ENCODE measurements at regions not wholly inside any gene's neighbourhood (a gene's known extent, or its start where the extent isn't known, plus 50 kb on each side); places are given as distances from the start of the nearest gene placed in this dataset.

DNA sequence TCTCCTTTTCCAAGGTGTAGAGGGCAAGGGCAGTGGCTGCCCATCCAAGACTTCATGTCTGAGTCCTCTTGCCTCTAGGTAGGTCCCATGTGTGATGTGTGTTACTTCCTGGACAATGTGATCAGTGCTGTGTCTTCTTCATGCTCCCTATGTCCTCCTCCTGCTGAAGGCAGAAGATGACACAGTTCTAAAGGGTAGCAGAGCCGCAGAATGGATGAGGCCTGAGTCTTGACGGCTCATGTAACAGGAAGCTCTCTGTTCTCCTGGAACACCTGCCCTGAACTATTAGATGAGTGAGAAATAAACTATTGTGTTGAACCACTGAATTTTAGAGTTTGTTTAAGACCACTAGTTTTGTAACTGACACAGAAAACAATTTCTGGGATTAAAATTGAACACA, 165.9 kb downstream of the NDFIP2 start:
- Histone ChIP-seq H3F3A (ENCODE audit: insufficient read depth) (no peaks in the 10 kb centered on the region), H3K4me3 (ENCODE audit: insufficient read depth, low read length, poor library complexity, severe bottlenecking) (no peak overlapping the region), H3K4me2 (ENCODE audit: low read depth, low read length, poor library complexity, severe bottlenecking) (no peak overlapping the region), H3K36me3 (ENCODE audit: low read length) (no peaks in the 10 kb centered on the region), H3K27me3 (ENCODE audit: low read length) (no peaks in the 10 kb centered on the region), H2AFZ (ENCODE audit: low read depth, low read length, severe bottlenecking) (no peak overlapping the region), H3K9ac (ENCODE audit: low read length) (no peak overlapping the region), H3K79me2 (ENCODE audit: insufficient read depth, low read length) (no peaks in the 10 kb centered on the region), H3K9me3 (ENCODE audit: insufficient read depth, low read length) (no peaks in the 10 kb centered on the region), H4K20me1 (ENCODE audit: low read depth, low read length) (no peaks in the 10 kb centered on the region), H3K27ac (ENCODE audit: low read depth, low read length) (no peak overlapping the region), H3K9me2 (replicated peaks; ENCODE audit: insufficient read depth, low read length) (no peaks in the 10 kb centered on the region)
- TF ChIP-seq EZH2phosphoT487 (conservative IDR thresholded peaks at IDR 0.05; ENCODE audit: low read length): no peak
- TF ChIP-seq, protein P1, sequence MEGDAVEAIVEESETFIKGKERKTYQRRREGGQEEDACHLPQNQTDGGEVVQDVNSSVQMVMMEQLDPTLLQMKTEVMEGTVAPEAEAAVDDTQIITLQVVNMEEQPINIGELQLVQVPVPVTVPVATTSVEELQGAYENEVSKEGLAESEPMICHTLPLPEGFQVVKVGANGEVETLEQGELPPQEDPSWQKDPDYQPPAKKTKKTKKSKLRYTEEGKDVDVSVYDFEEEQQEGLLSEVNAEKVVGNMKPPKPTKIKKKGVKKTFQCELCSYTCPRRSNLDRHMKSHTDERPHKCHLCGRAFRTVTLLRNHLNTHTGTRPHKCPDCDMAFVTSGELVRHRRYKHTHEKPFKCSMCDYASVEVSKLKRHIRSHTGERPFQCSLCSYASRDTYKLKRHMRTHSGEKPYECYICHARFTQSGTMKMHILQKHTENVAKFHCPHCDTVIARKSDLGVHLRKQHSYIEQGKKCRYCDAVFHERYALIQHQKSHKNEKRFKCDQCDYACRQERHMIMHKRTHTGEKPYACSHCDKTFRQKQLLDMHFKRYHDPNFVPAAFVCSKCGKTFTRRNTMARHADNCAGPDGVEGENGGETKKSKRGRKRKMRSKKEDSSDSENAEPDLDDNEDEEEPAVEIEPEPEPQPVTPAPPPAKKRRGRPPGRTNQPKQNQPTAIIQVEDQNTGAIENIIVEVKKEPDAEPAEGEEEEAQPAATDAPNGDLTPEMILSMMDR (IDR thresholded peaks at IDR 0.05; ENCODE audit: insufficient read depth, low read length, poor library complexity, severe bottlenecking): no peak

DNA sequence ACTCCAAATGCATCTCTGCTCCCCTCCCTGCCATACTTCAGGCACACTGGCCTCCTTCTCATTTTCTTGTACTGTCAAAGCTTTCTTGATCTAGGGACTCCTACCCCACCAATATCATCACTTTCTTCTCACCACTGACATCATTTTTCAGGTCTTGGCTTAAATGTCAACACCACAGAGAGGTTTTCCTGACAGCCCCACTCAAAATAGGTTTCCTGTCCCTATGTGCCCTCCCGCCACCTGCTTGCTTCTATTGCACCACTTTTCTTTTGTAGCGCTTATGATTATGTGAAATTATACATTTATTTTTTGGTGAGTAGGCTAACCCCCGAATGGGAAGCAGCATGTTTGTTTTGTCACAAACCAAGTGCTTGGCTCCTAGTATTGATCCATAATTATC, 164.6 kb downstream of the NDFIP2 start:
- no peaks in the 10 kb centered on the region for H4K20me1 ChIP-seq (ENCODE audit: low read depth, low read length)

DNA sequence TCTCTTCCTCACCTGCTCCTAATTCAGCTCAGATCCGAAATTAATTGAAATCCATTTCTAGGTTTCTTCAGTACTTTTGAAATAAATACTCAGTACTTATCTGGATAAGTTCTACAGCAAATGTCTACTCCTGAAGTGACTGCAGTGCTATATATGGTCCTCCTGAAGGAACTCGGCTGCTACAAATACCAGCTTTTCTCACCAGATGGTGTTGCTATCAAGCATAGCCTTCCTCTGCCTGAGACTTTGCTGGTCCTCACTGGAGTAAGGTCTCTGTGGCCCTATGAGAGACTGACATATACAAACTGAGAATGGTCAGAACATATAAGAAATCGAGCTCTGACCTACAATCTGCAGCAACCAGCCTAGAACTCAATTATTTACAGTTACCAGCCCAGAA, 161.6 kb downstream of the NDFIP2 start:
- Histone ChIP-seq H2AFZ (ENCODE audit: low read depth, low read length, severe bottlenecking) (no peak overlapping the region), H3K79me2 (ENCODE audit: insufficient read depth, low read length) (no peaks in the 10 kb centered on the region), H4K20me1 (ENCODE audit: low read depth, low read length) (no peaks in the 10 kb centered on the region), H3K9me2 (replicated peaks; ENCODE audit: insufficient read depth, low read length) (no peaks in the 10 kb centered on the region), H3K9me3 (ENCODE audit: insufficient read depth, low read length) (no peaks in the 10 kb centered on the region), H3K36me3 (ENCODE audit: low read length) (no peaks in the 10 kb centered on the region), H3K27ac (ENCODE audit: low read depth, low read length) (no peak overlapping the region), H3K4me2 (ENCODE audit: low read depth, low read length, poor library complexity, severe bottlenecking) (no peak overlapping the region), H3K9ac (ENCODE audit: low read length) (no peak overlapping the region), H3F3A (ENCODE audit: insufficient read depth) (no peaks in the 10 kb centered on the region), H3K27me3 (ENCODE audit: low read length) (no peaks in the 10 kb centered on the region), H3K4me3 (ENCODE audit: insufficient read depth, low read length, poor library complexity, severe bottlenecking) (no peak overlapping the region)
- TF ChIP-seq, protein P1 (IDR thresholded peaks at IDR 0.05; ENCODE audit: insufficient read depth, low read length, poor library complexity, severe bottlenecking): no peak
- no peak for TF ChIP-seq EZH2phosphoT487 (conservative IDR thresholded peaks at IDR 0.05; ENCODE audit: low read length)

More for the DNA sequence above, 164.6 kb downstream of the NDFIP2 start:
- Histone ChIP-seq H3K9me2 (replicated peaks; ENCODE audit: insufficient read depth, low read length) (no peaks in the 10 kb centered on the region), H3K27ac (ENCODE audit: low read depth, low read length) (no peak overlapping the region), H3K4me2 (ENCODE audit: low read depth, low read length, poor library complexity, severe bottlenecking) (no peak overlapping the region), H3K4me3 (ENCODE audit: insufficient read depth, low read length, poor library complexity, severe bottlenecking) (no peak overlapping the region), H3F3A (ENCODE audit: insufficient read depth) (no peaks in the 10 kb centered on the region), H3K9ac (ENCODE audit: low read length) (no peak overlapping the region), H3K27me3 (ENCODE audit: low read length) (no peaks in the 10 kb centered on the region), H3K9me3 (ENCODE audit: insufficient read depth, low read length) (no peaks in the 10 kb centered on the region), H3K79me2 (ENCODE audit: insufficient read depth, low read length) (no peaks in the 10 kb centered on the region), H2AFZ (ENCODE audit: low read depth, low read length, severe bottlenecking) (no peak overlapping the region), H3K36me3 (ENCODE audit: low read length) (no peaks in the 10 kb centered on the region)
- TF ChIP-seq EZH2phosphoT487 (conservative IDR thresholded peaks at IDR 0.05; ENCODE audit: low read length): no peak
- TF ChIP-seq, protein P1 (IDR thresholded peaks at IDR 0.05; ENCODE audit: insufficient read depth, low read length, poor library complexity, severe bottlenecking): no peak

Data from SU-DHL-6 (cell line).